Activated T-helper 17 cell treated with anti-CD3 and anti-CD28 coated beads, Interleukin-2, amount 50 U/mL, for 72 hours (primary cell): ENCODE measurements at regions not wholly inside any gene's neighbourhood (a gene's known extent, or its start where the extent isn't known, plus 50 kb on each side); places are given as distances from the start of the nearest gene placed in this dataset.
"Not testable (repeated sequence)": the region's sequence is repeated elsewhere in the genome, so short reads cannot be mapped to it uniquely, and the experiment has no call there.

Experiments
- ATAC-seq: fragments of 150-1000 bp; cut with Tn5 transposase; replicated peaks from 2 replicates; pipeline ENCODE4 v1.10.0; 2021; ENCODE audit warnings: mild to moderate bottlenecking, moderate library complexity
- H3K27ac Mint-ChIP-seq: one replicate; pipeline ENCODE4 v1.8.0; 2022; ENCODE audit warnings: mixed read lengths
- H3K27me3 Mint-ChIP-seq: one replicate; pipeline ENCODE4 v1.8.0; 2022; ENCODE audit warnings: mixed read lengths
- H3K36me3 Mint-ChIP-seq: one replicate; pipeline ENCODE4 v1.8.0; 2022; ENCODE audit warnings: low read depth, mild to moderate bottlenecking, mixed read lengths
- H3K4me1 Mint-ChIP-seq: one replicate; pipeline ENCODE4 v1.8.0; 2022; ENCODE audit warnings: mixed read lengths
- H3K4me3 Mint-ChIP-seq: one replicate; pipeline ENCODE4 v1.8.0; 2022; ENCODE audit warnings: mild to moderate bottlenecking, mixed read lengths
- H3K9me3 Mint-ChIP-seq: one replicate; pipeline ENCODE4 v1.8.0; 2022; ENCODE audit warnings: mixed read lengths

DNA sequence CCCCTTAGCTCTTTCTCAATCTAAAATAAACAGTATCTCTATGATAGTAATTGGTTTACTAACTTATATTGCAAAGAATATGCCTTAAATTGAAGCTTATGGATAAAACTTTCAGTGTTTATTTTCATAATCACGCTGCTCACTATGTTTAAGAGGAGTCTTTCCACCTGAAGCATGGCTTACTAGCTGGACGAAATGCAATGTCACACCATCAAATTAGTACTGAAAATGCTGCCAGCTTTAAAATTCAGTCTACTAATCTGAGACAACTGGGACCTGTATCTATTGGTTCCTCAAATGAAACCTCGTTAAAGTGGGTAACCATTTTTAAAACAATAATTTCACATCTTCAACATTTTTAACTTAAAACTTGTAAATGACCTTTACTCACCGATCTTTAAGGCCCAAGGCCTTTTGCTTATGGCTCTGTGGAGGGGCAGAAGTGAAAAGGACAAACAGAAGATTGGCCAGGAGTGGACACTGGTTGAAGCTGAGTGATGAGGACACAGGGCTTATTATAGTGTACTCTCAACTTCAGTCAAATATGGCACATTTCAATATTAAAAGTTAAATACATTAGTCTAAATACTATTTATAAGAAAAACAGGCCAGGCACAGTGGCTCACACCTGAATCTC, 212.8 kb upstream of the WSB1 start:
- Mint-ChIP-seq H3K27me3 (peaks cover 11% of the 10 kb centered on the region), H3K4me3 (no peak overlapping the region), H3K4me1 (no peaks in the 10 kb centered on the region), H3K27ac (no peak overlapping the region), H3K9me3 (no peaks in the 10 kb centered on the region), H3K36me3 (no peaks in the 10 kb centered on the region)
- no peak for ATAC-seq

GRCh38 chr17:27082023-27082774, 211.7 kb upstream of the WSB1 start:
- Mint-ChIP-seq H3K27ac (no peak overlapping the region), H3K4me1 (no peaks in the 10 kb centered on the region), H3K36me3 (no peaks in the 10 kb centered on the region), H3K4me3 (no peak overlapping the region), H3K9me3 (no peaks in the 10 kb centered on the region), H3K27me3 (peaks cover 8% of the 10 kb centered on the region)
- no peak for ATAC-seq

DNA sequence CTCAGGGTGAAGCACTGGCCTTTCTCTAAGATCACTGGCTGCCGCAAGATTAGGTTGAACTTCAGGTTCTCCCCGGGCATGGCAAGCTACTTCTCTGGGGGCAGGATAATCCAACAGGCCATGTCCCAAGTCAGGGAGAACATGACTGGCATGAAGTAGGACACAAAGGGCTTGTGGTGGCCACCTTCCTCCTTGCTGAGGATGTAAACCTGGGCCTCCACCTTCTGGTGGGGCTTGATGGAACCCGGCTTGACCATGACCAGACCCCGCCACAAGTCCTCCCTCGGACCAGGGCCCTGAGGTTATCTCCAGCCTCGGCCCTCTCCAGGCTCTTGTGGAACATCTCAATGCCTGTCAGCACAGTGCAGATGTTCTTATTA, 211.1 kb upstream of the WSB1 start:
- H3K4me1 Mint-ChIP-seq = no peaks in the 10 kb centered on the region
- H3K27me3 Mint-ChIP-seq = peaks cover 8% of the 10 kb centered on the region
- no peak overlapping the region for H3K27ac Mint-ChIP-seq
- H3K36me3 Mint-ChIP-seq = no peaks in the 10 kb centered on the region
- H3K4me3 Mint-ChIP-seq = no peak overlapping the region
- no peak for ATAC-seq
- H3K9me3 Mint-ChIP-seq = no peaks in the 10 kb centered on the region

DNA sequence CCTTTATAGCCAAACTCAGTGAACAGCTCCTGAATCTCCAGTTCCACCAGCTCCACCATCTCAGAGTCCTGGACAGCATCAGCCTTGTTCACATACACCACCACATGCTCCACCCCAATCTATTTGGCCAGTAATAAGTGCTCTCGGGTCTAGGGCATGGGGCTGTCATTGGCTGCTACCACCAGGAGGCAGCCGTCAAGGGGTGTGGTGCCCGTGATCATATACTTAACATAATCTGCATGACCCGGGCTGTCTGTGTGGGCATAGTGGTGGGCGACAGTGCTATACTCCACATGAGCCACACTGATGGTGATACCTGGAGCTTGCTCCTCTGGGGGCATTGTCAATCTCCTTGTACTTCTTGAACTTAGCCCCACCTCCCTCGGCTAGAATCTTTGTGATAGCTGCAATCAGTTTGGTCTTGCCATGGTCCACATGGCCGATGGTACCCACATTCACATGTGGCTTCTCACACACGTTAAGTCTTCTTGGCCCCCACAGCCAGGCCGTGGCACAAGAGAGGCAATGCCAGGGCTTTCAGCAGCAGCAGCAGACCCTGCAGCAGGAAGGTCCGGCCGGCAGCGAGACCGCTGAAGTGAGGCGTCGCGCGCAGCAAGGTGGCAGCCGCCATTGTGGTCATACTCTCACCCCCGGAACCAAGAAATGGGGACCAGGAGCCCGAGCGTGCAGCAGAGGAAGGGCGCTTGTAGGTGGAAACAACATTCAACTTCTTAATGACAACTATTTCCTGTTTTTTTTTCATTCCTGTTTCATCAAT, 210.3 kb upstream of the WSB1 start:
- Mint-ChIP-seq H3K4me1 (no peaks in the 10 kb centered on the region), H3K36me3 (no peaks in the 10 kb centered on the region), H3K4me3 (no peak overlapping the region), H3K27ac (no peak overlapping the region), H3K9me3 (no peaks in the 10 kb centered on the region), H3K27me3 (peaks cover 12% of the 10 kb centered on the region)
- ATAC-seq = no peak

DNA sequence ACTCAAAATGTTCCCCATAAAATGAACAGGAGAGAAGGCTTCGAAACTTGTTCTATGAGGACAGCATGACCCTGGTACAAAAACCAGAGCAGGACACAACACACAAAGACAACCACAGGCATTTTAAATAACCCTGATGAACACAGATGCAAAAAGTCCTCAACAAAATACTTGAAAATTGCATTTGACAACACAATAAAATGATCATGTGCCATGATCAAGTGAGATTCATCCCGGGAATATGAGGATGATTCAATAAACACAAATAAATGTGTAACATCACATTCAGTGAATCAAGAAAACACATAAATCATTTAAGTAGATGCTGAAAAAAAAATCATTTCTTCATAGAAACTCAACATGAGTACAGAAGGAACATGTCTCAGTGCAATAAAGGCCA, 208.4 kb upstream of the WSB1 start:
- Mint-ChIP-seq H3K27me3 (peaks cover 12% of the 10 kb centered on the region), H3K4me1 (no peaks in the 10 kb centered on the region), H3K4me3 (no peak overlapping the region), H3K27ac (no peak overlapping the region), H3K9me3 (no peaks in the 10 kb centered on the region), H3K36me3 (no peaks in the 10 kb centered on the region)
- no peak for ATAC-seq

GRCh38 chr17:27086526-27086925, 207.4 kb upstream of the WSB1 start:
- no peak for ATAC-seq
- H3K27me3 Mint-ChIP-seq = peaks cover 14% of the 10 kb centered on the region
- no peaks in the 10 kb centered on the region for H3K36me3 Mint-ChIP-seq
- H3K4me3 Mint-ChIP-seq = no peak overlapping the region
- H3K4me1 Mint-ChIP-seq = no peaks in the 10 kb centered on the region
- H3K27ac Mint-ChIP-seq = no peak overlapping the region
- no peaks in the 10 kb centered on the region for H3K9me3 Mint-ChIP-seq

DNA sequence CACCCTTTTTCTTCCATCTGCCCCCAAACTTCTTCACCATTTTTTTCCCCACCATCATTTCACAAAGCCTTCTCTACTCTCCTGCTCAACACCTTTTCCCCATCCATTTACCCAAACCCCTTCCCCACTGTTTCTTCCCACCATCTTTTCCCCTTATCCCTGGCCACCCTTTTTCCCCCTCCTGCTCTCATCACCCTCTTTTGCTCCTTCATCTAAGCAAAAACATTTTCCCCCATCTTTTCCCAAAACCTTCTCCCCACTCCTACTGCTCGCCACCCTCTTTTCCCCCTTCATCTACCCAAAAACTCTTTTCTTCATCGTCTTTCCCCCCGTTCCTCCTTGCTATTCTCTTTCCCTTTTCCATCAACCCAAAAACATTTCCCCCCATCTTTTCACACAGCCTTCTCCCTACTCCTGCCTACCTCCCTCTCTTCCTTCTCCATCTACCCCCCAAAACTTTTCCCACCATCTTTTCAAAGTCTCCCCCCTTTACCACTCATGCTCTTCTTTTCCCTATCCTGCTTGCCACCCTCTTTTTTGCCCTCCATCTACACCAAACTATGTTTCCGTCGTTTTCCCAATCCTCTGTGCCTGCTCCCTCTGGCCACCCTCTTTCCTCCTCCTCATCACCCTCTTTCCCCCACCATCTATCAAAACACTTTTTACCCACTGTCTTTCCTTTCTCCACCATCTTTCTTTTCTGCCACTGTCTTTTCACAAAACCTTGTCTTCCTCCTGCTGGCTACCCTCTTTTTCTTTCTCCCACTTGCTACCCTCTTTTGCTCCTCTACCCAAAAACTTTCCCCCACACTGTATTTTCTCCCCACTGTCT, 205.8 kb upstream of the WSB1 start:
- Mint-ChIP-seq H3K9me3 (no peaks in the 10 kb centered on the region), H3K36me3 (no peaks in the 10 kb centered on the region), H3K4me3 (no peak overlapping the region), H3K27ac (no peak overlapping the region), H3K4me1 (no peaks in the 10 kb centered on the region), H3K27me3 (peaks cover 12% of the 10 kb centered on the region)
- no peak for ATAC-seq

GRCh38 chr17:27088767-27089078, 205.2 kb upstream of the WSB1 start:
- Mint-ChIP-seq H3K36me3 (no peaks in the 10 kb centered on the region), H3K27ac (no peak overlapping the region), H3K9me3 (no peaks in the 10 kb centered on the region), H3K4me1 (no peaks in the 10 kb centered on the region), H3K27me3 (peaks cover 8% of the 10 kb centered on the region), H3K4me3 (no peak overlapping the region)
- no peak for ATAC-seq

DNA sequence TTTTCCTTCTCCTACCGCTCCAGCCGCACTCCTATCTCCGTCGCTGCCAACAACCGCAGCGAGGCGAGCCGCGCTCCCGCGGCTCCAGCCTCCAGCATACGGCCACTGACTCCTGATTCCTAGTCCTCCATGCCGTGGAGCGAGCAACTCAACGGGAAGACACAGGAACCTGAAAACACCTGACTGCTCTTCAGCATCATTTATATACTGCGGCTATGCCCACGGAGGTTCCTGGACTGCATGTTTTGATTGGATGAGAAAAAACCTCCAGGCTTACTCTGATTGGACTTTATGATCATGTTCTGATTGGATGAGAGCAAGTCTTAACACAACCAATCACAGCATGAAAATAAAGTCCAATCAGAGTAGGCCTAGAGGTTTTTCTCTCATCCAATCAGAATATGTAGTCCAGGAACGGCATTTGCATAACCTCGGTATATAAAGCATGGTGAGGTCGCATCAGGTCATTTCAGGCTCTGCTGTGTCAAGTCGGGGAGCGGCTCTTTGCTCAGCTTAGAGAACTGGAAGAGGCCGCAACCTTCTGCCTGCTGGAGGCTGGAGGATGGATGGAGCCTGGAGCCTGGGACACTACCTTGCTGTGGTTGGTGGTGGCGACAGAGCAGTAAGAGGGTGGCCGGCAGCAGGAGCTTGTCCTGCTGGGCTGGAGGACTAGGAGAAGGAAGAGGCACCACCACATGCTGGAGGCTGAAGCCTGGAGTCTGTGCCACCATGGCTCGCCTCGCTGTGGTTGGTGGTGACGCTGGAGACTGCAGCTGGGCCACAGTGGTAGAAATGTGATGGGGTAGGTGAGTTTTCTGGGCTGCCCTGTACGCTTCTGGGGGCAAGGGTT, 204.6 kb upstream of the WSB1 start:
- H3K4me1 Mint-ChIP-seq, H3K9me3 Mint-ChIP-seq, H3K4me3 Mint-ChIP-seq, H3K36me3 Mint-ChIP-seq, H3K27me3 Mint-ChIP-seq, ATAC-seq, H3K27ac Mint-ChIP-seq: not testable (repeated sequence)

DNA sequence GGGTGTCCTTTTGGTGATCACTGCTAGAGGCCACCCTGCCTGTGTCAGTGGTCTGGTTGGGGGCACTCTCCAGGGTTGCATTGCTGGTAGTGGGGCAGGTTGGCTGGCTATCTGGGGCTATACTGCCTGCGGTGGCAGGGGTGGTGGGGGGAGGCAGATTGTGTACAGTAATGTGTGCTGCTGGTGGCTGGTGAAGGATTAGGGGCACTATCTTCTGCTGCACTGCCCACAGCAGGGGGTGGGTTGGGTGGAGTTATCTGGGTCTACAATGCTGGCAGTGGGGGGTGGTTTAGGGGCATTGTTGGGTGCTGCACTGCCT, 204.0 kb upstream of the WSB1 start:
- ATAC-seq = no peak
- Mint-ChIP-seq H3K36me3 (no peaks in the 10 kb centered on the region), H3K27ac (no peak overlapping the region), H3K27me3 (peaks cover 8% of the 10 kb centered on the region), H3K9me3 (no peaks in the 10 kb centered on the region), H3K4me3 (no peak overlapping the region), H3K4me1 (no peaks in the 10 kb centered on the region)

- H3K27ac Mint-ChIP-seq, H3K36me3 Mint-ChIP-seq, ATAC-seq, H3K27me3 Mint-ChIP-seq, H3K4me1 Mint-ChIP-seq, H3K9me3 Mint-ChIP-seq, H3K4me3 Mint-ChIP-seq: not testable (repeated sequence)
Measured at GRCh38 chr17:27090450-27091042, 203.4 kb upstream of the WSB1 start.

DNA sequence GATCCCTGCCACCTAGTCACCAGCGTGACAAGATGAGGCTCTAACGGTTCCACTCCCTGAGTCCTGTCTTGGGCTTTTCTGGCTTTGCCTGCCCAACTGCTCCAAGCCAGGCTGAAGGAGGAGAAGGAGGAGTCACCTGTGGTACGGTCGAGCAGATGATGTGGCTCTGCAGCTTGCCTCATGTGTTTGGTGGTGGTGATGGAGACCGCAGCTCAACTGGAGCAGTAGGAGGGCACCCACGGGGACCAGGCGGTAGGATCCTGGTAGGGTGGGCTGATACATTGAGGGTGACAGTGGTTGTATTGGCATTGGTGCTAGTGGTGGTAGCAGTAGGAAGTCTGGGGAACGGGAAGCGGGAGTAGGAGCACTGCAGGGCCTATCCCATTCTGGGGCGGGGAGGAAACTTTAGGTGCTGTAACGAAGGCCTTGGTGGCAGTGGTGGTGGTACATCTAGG, 202.8 kb upstream of the WSB1 start:
- peaks cover 8% of the 10 kb centered on the region for H3K27me3 Mint-ChIP-seq

GRCh38 chr17:27094179-27094578, 199.7 kb upstream of the WSB1 start:
- H3K36me3 Mint-ChIP-seq, ATAC-seq, H3K27ac Mint-ChIP-seq, H3K27me3 Mint-ChIP-seq, H3K4me1 Mint-ChIP-seq, H3K9me3 Mint-ChIP-seq, H3K4me3 Mint-ChIP-seq: not testable (repeated sequence)

More for the DNA sequence above, 202.8 kb upstream of the WSB1 start:
- Mint-ChIP-seq H3K4me1 (no peaks in the 10 kb centered on the region), H3K27ac (no peak overlapping the region), H3K36me3 (no peaks in the 10 kb centered on the region), H3K9me3 (no peaks in the 10 kb centered on the region), H3K4me3 (no peak overlapping the region)
- ATAC-seq = no peak

DNA sequence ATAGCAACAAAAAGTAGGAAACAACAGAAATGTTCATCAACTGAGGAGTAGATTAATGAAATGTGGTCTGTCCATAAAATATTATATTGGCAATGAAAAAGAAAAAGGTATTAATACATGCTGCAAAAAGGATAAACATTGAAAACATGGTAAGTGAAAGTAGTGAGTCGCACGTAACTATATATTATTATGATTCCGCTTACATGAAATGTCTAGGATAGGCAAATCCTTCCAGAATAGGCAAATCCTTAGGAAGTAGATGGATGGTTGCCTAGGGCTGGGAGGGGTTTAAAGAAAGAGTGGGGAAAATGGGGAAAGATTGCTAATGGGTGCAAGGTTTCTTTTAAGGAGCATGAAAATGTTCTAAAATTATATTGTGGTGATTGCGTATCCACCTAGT, 198.1 kb upstream of the WSB1 start:
- H3K36me3 Mint-ChIP-seq, H3K27me3 Mint-ChIP-seq, H3K4me1 Mint-ChIP-seq, H3K27ac Mint-ChIP-seq, ATAC-seq, H3K4me3 Mint-ChIP-seq, H3K9me3 Mint-ChIP-seq: not testable (repeated sequence)
